HG03196 (cell line): ENCODE measurements at regions not wholly inside any gene's neighbourhood (a gene's known extent, or its start where the extent isn't known, plus 50 kb on each side); places are given as distances from the start of the nearest gene placed in this dataset.

Source experiments
- ATAC-seq: cut with Tn5 transposase; IDR thresholded peaks from one replicate; pipeline ENCODE4 v1.9.1; 2021; ENCODE audit not compliant: unreplicated experiment

- ATAC-seq = no peak
Measured at GRCh38 chr18:30376515-30376914, 666.0 kb downstream of the DSC3 start.

- ATAC-seq = no peak
Measured at GRCh38 chr18:30361864-30362540, 680.5 kb downstream of the DSC3 start.

GRCh38 chr18:30359521-30359920, 683.0 kb downstream of the DSC3 start:
- no peak for ATAC-seq

GRCh38 chr18:30358555-30358954, 684.0 kb downstream of the DSC3 start:
- no peak for ATAC-seq

DNA sequence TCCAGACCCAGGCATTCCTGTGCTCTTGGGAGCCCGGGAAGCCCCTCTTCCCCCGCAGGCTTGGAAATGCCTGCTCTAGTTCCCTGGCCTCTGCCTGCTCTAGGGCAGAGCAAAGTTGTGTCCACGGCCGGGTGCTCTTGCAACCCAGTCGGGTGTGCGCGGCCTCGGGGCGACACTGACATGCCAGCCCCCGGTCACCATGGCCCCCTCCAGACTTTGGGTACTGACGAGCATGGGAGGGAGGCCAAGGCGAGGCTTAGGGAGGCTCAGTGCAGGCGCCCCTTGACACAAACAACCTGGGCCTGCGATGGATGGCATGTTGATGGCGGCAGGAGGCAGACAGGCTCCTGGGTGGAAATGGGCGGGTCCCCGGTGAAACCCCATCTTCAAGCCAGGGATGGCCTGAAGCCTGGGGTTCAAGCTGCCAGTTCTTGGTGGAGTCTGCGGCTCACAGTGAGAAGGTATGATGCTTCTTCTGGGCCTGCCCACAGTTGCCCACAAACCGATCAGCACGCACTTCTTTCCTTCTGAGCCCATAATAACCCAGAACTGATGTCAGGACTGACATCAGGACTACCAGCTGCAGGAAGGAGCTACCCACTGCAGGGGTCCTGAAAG, 689.9 kb downstream of the DSC3 start:
- no peak for ATAC-seq

DNA sequence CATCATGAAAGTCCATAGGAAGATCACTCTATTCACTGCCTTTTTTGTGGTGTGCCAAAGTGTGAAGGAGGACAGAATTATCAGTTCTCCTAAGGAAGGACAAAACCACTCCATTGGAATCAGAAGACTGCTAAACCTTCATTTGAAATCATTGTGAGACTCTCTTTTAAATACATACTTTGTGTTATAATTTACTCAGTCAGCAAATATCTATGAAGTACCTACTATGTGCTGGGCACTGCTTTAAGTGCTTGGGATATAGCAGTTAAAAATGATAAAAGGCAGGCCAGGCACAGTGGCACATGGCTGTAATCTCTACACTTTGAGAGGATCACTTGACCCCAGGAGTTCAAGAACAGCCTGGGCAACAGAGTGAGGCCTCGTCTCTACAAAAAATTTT, 692.3 kb downstream of the DSC3 start:
- ATAC-seq = no peak

DNA sequence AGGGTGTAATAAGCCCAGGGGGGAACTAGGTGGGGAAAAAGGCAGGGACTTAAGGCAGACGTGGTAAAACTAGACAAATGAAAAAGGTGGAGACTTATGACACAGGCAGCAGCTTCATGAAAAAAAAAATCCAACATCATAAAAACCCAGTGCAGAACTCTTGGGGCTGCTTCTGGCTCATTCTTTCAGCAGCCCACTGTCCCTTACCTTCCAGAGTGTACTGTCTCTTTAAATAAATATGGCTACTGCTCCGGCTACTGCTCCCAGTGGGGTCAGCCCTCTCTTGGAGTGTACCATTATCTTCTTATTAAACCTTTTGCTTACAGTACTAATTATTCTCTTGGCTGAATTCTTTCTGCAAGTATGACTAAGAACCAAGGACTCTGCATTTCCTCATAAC, 699.5 kb downstream of the DSC3 start:
- ATAC-seq = no peak

DNA sequence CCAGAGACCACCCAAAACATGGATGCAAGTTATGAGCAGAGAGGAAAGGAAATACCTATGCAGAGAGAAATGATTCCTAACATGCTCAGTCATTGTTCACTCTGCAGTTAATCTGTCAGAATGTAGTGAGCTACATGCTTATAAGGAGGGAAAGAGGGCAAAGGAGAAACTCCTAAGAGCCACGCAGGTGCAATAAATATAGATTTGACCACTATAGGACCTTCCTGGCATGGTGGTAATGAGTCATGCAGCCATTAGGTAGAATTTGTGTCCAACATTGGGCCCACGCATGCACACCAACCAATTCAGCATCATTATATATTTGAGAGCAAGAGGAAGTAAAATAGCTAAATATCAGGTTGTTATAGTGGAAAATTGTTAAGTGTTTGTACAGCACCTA, 699.9 kb downstream of the DSC3 start:
- no peak for ATAC-seq

DNA sequence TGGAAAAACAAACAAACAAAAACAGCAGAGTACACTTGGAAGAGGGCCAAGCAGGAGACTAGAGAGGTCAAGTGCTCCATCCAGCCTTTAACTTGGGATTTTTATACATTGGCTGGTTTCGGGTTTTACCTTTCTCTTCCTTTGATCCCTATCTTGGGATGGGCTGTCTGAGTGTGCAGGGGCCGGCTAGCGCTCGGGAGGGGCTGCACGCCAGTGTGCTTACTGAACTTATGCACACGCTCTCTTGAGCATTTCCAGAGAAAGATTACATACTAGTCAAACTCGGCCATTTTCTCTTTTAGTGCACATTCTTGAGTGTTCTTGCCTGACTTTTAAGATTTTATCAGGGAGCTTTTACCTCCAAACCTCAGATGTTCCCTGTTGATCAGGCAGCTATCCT, 707.8 kb downstream of the DSC3 start:
- ATAC-seq = no peak

DNA sequence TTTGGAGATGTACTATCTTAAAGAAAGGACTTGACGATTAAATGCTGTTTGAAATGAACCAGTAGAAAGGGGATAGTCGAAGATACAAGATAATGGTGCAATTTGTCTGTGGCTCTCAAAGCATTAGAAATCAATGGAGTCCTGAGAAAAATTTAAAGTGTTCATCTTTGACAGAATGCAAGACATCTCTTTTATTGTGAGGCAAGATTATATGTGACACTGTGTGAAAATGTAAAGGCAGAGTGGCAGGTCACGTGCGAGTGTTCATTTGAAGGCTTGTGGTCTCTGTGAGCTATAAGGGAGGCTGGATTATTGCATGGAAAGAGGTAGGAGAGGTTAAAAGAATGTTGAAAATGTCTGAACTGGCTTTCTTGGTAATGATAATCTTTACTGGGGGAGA, 709.2 kb downstream of the DSC3 start:
- ATAC-seq = no peak

DNA sequence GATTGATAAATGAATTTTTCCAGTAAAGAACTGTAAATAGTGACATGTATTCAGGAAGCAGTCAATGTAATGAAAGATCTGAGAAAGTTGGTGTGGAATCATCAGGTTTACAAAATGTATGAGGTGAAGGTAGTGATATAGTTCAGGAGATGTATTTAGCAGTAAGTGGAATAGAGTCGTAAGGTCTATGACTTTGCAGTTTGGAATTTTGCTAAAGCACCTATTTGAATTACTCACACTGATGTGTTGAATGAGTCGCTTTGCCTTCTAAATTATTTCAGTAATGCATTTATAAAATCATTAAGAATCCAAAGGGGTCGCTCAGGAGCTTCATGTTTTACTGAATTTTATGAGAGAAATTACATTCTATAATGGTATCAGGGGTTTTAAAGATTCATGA, 713.7 kb downstream of the DSC3 start:
- ATAC-seq = no peak

DNA sequence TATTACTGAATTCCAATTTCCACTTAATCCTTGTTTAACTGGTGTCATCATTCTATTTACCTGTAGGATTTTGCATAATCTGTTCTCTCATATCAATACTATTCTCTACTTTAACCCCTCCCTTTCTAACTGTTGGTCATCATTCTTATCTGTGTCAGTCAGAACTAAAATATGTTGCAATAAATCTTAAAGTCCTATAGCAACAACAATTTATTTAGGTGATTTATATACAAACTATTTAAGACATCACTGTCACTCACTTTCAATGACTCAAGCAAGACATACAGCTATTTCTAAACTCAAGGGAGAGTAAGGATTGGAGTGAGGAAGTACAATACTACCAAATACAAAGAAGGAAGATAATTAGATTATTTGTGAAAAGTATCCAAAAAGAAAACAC, 740.4 kb downstream of the DSC3 start:
- ATAC-seq = no peak

- no peak for ATAC-seq
Measured at GRCh38 chr18:30298769-30299168, 743.8 kb downstream of the DSC3 start.

DNA sequence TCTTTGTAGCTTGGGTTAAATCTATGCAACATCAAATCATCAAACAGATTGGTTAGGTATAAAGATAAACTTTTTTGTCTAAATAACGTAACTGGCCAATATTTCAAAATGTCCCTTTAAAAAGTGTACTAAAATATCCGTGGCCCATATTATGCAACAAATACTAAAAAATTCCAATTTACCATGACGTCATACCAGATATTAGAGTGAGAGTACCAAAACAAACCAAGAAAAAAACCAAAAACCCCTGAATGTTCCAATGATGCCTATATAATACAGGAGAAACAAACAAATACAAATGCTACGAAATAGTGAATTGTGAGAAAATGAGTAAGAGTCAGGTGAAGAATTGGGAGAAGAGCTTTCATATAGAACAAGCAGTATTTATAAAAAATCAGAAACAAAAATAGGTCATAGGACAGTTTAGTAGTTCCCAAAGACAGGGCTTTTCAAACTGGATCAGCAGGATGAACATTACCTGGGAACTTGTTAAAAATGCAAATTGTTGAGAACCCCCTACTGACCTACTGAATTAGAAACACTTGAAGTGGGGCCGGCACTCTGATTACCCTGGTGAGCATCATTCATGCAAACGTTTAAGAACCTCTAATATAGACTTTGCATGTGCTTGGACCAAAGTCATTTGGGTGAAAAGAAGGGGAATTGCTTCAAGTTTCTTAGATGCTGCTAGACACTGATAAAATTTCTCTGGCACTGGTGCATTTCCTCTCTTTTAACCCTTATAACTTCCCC, 753.7 kb downstream of the DSC3 start:
- ATAC-seq = no peak

- ATAC-seq = no peak
Measured at GRCh38 chr18:30280861-30281470, 761.6 kb downstream of the DSC3 start.

DNA sequence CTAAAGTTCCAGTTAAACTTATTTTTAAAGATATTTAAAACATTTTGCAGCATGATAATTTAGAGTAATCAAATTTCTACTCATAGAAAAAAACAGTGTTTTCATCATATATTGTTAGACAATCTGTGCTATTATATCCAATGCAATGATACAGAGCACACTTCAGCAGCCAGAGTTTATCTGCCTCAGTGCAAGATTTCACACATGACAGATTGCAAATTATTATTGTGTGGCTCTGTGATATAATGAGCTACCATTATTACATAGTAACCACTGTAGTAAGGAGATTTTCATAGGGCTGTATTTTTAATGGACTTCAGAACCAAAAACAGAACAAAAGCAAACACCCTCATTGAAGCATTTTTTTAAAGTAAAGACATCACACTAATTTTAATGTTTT, 762.4 kb downstream of the DSC3 start:
- no peak for ATAC-seq

GRCh38 chr18:30277676-30278075, 764.9 kb downstream of the DSC3 start:
- no peak for ATAC-seq

DNA sequence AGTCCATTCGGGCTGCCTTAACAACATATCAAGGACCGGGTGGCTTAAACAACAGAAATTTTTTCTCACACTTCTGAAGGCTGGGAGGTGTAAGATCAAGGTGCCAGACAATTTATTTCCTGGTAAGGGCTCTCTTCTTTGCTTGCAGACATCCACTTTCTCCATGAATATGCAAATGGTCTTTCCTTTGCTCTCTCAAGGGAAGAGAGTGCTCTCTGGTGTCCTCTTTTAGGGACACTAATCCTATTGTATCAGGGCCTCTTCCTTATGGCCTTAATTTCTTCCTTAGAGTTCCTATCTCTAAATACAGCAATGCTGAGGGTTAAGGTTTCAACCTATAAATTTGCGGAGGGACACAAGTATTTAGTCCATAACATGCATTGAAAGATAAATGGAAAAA, 770.8 kb downstream of the DSC3 start:
- ATAC-seq = no peak

GRCh38 chr18:30265190-30265589, 777.4 kb downstream of the DSC3 start:
- no peak for ATAC-seq

DNA sequence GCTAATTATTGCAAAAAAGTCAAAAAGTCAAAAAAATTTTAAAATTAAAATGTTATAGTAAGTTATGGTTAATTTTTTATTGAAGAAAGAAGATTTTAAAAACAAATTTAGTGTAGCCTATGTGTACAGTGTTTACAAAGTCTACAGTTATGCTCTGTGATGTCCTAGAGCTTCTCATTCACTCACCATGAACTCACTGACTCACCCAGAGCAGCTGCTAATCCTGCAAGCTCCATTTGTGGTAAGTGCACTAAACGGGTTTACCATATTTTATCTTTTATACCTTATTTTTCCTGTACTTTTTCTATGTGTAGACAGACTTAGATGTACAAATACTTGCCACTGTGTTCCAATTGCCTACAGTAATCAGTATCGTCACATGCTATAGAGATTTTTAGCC, 788.2 kb downstream of the DSC3 start:
- ATAC-seq = no peak

- ATAC-seq = no peak
Measured at GRCh38 chr18:30248056-30248455, 794.5 kb downstream of the DSC3 start.
